Esophagus muscularis mucosa (tissue), 4 donors: ENCODE measurements at regions not wholly inside any gene's neighbourhood (a gene's known extent, or its start where the extent isn't known, plus 50 kb on each side); places are given as distances from the start of the nearest gene placed in this dataset.

Source experiments
- CTCF ChIP-seq, 3 experiments: fragments of 200-600 bp in 2 of 3; fragments of 450-650 bp in 1 of 3; sonication (generic) in 2 of 3; IDR thresholded peaks; one replicate each; pipeline ENCODE4 v1.5.1; 2017 to 2019; ENCODE audit warnings: antibody characterized with exemption in 3 of 3, mild to moderate bottlenecking in 2 of 3, moderate library complexity in 1 of 3
- EP300 ChIP-seq: sonication (generic); formaldehyde crosslinking; IDR thresholded peaks from one replicate; pipeline ENCODE4 v1.6.1; 2017; ENCODE audit warnings: antibody characterized with exemption
- POLR2A ChIP-seq: fragments of 450-650 bp; IDR thresholded peaks from one replicate; pipeline ENCODE4 v1.6.1; 2017; ENCODE audit warnings: antibody characterized with exemption, moderate library complexity, mild to moderate bottlenecking, low read depth

GRCh38 chr5:74422030-74422429, 218.5 kb downstream of the ENC1 start:
- TF ChIP-seq CTCF (IDR thresholded peaks at IDR 0.05) (no peak), EP300 (no peak), POLR2A (no peak)
